ENCODE measurements at regions not wholly inside any gene's neighbourhood (a gene's known extent, or its start where the extent isn't known, plus 50 kb on each side); places are given as distances from the start of the nearest gene placed in this dataset.

DNA sequence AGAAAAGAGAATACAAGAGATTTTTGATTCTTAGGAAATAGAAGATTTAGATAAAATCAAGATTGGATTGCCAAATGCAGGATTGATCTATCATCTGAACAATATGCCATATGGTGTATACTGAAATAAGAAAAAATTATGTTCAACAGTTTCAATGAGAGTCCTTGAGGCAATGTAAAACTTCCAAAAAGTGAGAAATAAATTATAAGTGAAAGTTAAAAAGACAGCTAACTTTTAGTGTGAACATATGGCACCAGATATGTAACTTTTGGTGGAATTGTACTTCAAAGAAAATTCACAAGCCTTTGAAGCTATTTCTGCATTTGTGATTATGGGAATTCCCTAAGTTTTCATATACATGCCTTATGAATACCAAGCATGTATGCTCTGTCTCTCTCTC, 200.5 kb upstream of the ANO3 start:
- TF ChIP-seq, protein P1, sequence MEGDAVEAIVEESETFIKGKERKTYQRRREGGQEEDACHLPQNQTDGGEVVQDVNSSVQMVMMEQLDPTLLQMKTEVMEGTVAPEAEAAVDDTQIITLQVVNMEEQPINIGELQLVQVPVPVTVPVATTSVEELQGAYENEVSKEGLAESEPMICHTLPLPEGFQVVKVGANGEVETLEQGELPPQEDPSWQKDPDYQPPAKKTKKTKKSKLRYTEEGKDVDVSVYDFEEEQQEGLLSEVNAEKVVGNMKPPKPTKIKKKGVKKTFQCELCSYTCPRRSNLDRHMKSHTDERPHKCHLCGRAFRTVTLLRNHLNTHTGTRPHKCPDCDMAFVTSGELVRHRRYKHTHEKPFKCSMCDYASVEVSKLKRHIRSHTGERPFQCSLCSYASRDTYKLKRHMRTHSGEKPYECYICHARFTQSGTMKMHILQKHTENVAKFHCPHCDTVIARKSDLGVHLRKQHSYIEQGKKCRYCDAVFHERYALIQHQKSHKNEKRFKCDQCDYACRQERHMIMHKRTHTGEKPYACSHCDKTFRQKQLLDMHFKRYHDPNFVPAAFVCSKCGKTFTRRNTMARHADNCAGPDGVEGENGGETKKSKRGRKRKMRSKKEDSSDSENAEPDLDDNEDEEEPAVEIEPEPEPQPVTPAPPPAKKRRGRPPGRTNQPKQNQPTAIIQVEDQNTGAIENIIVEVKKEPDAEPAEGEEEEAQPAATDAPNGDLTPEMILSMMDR (conservative IDR thresholded peaks at IDR 0.05; ENCODE audit: low read depth, low read length): no peak
- TF ChIP-seq EZH2 (IDR thresholded peaks at IDR 0.05; ENCODE audit: borderline replicate concordance, low read depth, low read length, poor library complexity, severe bottlenecking): no peak
